ENCODE measurements at regions not wholly inside any gene's neighbourhood (a gene's known extent, or its start where the extent isn't known, plus 50 kb on each side); places are given as distances from the start of the nearest gene placed in this dataset.
"Not testable (repeated sequence)": the region's sequence is repeated elsewhere in the genome, so short reads cannot be mapped to it uniquely, and the experiment has no call there.

- not testable (repeated sequence) for DNase-seq
Observed at GRCh38 chr2:91742973-91743490, 3051.6 kb downstream of the RPIA start.

GRCh38 chr2:91743910-91744309 is 3052.4 kb downstream of the RPIA start:
- DNase-seq = not testable (repeated sequence)

GRCh38 chr2:91744700-91745141 is 3053.2 kb downstream of the RPIA start:
- DNase-seq = not testable (repeated sequence)

GRCh38 chr2:91748902-91749301 is 3057.4 kb downstream of the RPIA start:
- DNase-seq = peak; percentile 2

- not testable (repeated sequence) for DNase-seq
Observed at GRCh38 chr2:91749665-91750064, 3058.2 kb downstream of the RPIA start.

GRCh38 chr2:91759361-91759941 is 3068.0 kb downstream of the RPIA start:
- DNase-seq = not testable (repeated sequence)

GRCh38 chr2:91760672-91761071 is 3069.2 kb downstream of the RPIA start:
- not testable (repeated sequence) for DNase-seq

- DNase-seq = not testable (repeated sequence)
Observed at GRCh38 chr2:91762312-91762711, 3070.8 kb downstream of the RPIA start.

- DNase-seq = not testable (repeated sequence)
Observed at GRCh38 chr2:91763710-91764109, 3072.2 kb downstream of the RPIA start.

- not testable (repeated sequence) for DNase-seq
Observed at GRCh38 chr2:91764581-91765002, 3073.1 kb downstream of the RPIA start.

- DNase-seq = not testable (repeated sequence)
Observed at GRCh38 chr2:91765018-91765754, 3073.7 kb downstream of the RPIA start.

- not testable (repeated sequence) for DNase-seq
Observed at GRCh38 chr2:91766349-91767048, 3075.0 kb downstream of the RPIA start.

GRCh38 chr2:91768301-91768700 is 3076.8 kb downstream of the RPIA start:
- not testable (repeated sequence) for DNase-seq

GRCh38 chr2:91768997-91769396 is 3077.5 kb downstream of the RPIA start:
- DNase-seq = not testable (repeated sequence)

- not testable (repeated sequence) for DNase-seq
Observed at GRCh38 chr2:91770046-91770575, 3078.6 kb downstream of the RPIA start.

GRCh38 chr2:91771604-91772003 is 3080.1 kb downstream of the RPIA start:
- not testable (repeated sequence) for DNase-seq

GRCh38 chr2:91772240-91772937 is 3080.9 kb downstream of the RPIA start:
- not testable (repeated sequence) for DNase-seq

GRCh38 chr2:91773810-91774209 is 3082.3 kb downstream of the RPIA start:
- not testable (repeated sequence) for DNase-seq

GRCh38 chr2:91775193-91775592 is 3083.7 kb downstream of the RPIA start:
- DNase-seq = not testable (repeated sequence)

GRCh38 chr2:91780324-91780723 is 3088.9 kb downstream of the RPIA start:
- DNase-seq = not testable (repeated sequence)

- peak; percentile 0 for DNase-seq
Observed at GRCh38 chr2:91809391-91809790, 3061.8 kb upstream of the TEKT4 start.

Data from stimulated activated CD4-positive, alpha-beta T cell treated with anti-CD3 and anti-CD28 coated beads, Interleukin-15, amount 100 ng/mL, for 24 hours (primary cell).